H1 (cell line): ENCODE measurements at regions not wholly inside any gene's neighbourhood (a gene's known extent, or its start where the extent isn't known, plus 50 kb on each side); places are given as distances from the start of the nearest gene placed in this dataset.

ENCODE experiments used
- CTCF ChIA-PET: fragments of 300-600 bp; sonication (Branson Sonifier 250); formaldehyde crosslinking; loops from one replicate; lab custom pipeline; 2021; ENCODE audit not compliant: partially characterized antibody; lab: Charles Lee
- POLR2A ChIA-PET: fragments of 300-600 bp; sonication (Branson Sonifier 250); formaldehyde crosslinking; loops from one replicate; lab custom pipeline; 2021; ENCODE audit warnings: inconsistent platforms; ENCODE audit not compliant: partially characterized antibody; lab: Charles Lee
- DNase-seq, 2 experiments: peaks; one replicate each; pipeline versions ENCODE4 v3.0.0 to v3.0.0-alpha.2; 2010 to 2022; ENCODE audit warnings: low spot score in 2 of 2, low read depth in 1 of 2, mixed read lengths in 1 of 2
- FAIRE-seq: peaks from 2 replicates; lab custom pipeline; 2011; peaks lifted over from hg19 to GRCh38; lab: Jason Lieb, UNC
- H2AFZ ChIP-seq: 2 replicates; pipeline ENCODE4 v1.8.1; 2012; ENCODE audit warnings: low read length, inconsistent platforms
- H2AK5ac ChIP-seq: 2 replicates; pipeline ENCODE4 v1.6.1; 2013; ENCODE audit warnings: low read depth, low read length
- H2BK120ac ChIP-seq: replicated peaks from 2 replicates; pipeline ENCODE3; 2013; ENCODE audit warnings: low read depth, low read length, inconsistent platforms
- H2BK12ac ChIP-seq: 2 replicates; pipeline ENCODE4 v1.6.1; 2013; ENCODE audit warnings: low read depth, low read length
- H2BK15ac ChIP-seq: 2 replicates; pipeline ENCODE4 v1.6.1; 2013; ENCODE audit warnings: low read length
- H2BK20ac ChIP-seq: 2 replicates; pipeline ENCODE4 v1.6.1; 2013; ENCODE audit warnings: low read length
- H2BK5ac ChIP-seq: 2 replicates; pipeline ENCODE4 v1.6.1; 2013; ENCODE audit warnings: low read depth, low read length
- H3K14ac ChIP-seq: 2 replicates; pipeline ENCODE4 v1.6.1; 2013; ENCODE audit warnings: inconsistent platforms; ENCODE audit not compliant: insufficient read length
- H3K18ac ChIP-seq: 2 replicates; pipeline ENCODE4 v1.6.1; 2013; ENCODE audit warnings: low read length; ENCODE audit errors: extremely low read depth
- H3K23ac ChIP-seq: 2 replicates; pipeline ENCODE4 v1.6.1; 2013; ENCODE audit warnings: inconsistent platforms; ENCODE audit not compliant: insufficient read length
- H3K23me2 ChIP-seq: 2 replicates; pipeline ENCODE4 v1.6.1; 2013; ENCODE audit warnings: low read depth, low read length
- H3K27ac ChIP-seq: 2 replicates; pipeline ENCODE4 v1.6.1; 2011; ENCODE audit warnings: low read depth, low read length, inconsistent platforms
- H3K27me3 ChIP-seq, 4 experiments: replicated peaks in 1 of 4; 1 replicate in 1 of 4; 2 replicates in 3 of 4; pipeline versions ENCODE4 v1.6.1 to v1.8.1; 2011 to 2013; ENCODE audit warnings: low read length in 3 of 4, mild to moderate bottlenecking in 3 of 4, inconsistent platforms in 2 of 4, mixed read lengths in 2 of 4, moderate library complexity in 1 of 4; ENCODE audit not compliant: control insufficient read depth in 3 of 4, insufficient read depth in 3 of 4; ENCODE audit errors: extremely low read depth in 1 of 4
- H3K36me3 ChIP-seq, 4 experiments: 2 replicates each; pipeline versions ENCODE4 v1.6.1 to v1.8.1; 2011 to 2013; ENCODE audit warnings: mild to moderate bottlenecking in 4 of 4, low read length in 3 of 4, moderate library complexity in 2 of 4, control low read depth in 1 of 4, inconsistent platforms in 1 of 4; ENCODE audit not compliant: insufficient read depth in 4 of 4, control insufficient read depth in 2 of 4
- H3K4ac ChIP-seq: replicated peaks from 2 replicates; pipeline ENCODE3; 2013; ENCODE audit warnings: low read length, low read depth, mixed read lengths, inconsistent platforms; ENCODE audit not compliant: insufficient read length
- H3K4me1 ChIP-seq, 4 experiments: replicated peaks in 1 of 4; 1 replicate in 1 of 4; 2 replicates in 3 of 4; pipeline versions ENCODE4 v1.6.1 to v1.8.1; 2011 to 2013; ENCODE audit warnings: low read length in 3 of 4, inconsistent platforms in 2 of 4, mixed read lengths in 1 of 4; ENCODE audit not compliant: insufficient read depth in 4 of 4, control insufficient read depth in 3 of 4
- H3K4me2 ChIP-seq, 2 experiments: 2 replicates each; pipeline versions ENCODE4 v1.6.1 to v1.8.1; 2011 to 2013; ENCODE audit warnings: low read depth in 2 of 2, low read length in 2 of 2, control low read depth in 1 of 2, inconsistent platforms in 1 of 2, mild to moderate bottlenecking in 1 of 2; ENCODE audit not compliant: insufficient read depth in 1 of 2
- H3K4me3 ChIP-seq, 4 experiments: fragments of 200-600, 300-600 bp in 1 of 4; sonication (generic), shearing (Covaris generic), sonication (Bioruptor Twin) in 1 of 4; 2 replicates each; pipeline versions ENCODE4 v1.5.1 to v1.8.1; 2011 to 2016; ENCODE audit warnings: low read length in 4 of 4, low read depth in 3 of 4, control low read depth in 2 of 4, inconsistent platforms in 2 of 4, mild to moderate bottlenecking in 2 of 4, mixed read lengths in 1 of 4, moderate library complexity in 1 of 4; ENCODE audit not compliant: insufficient read depth in 2 of 4; ENCODE audit errors: extremely low read depth in 1 of 4
- H3K56ac ChIP-seq: replicated peaks from 2 replicates; pipeline ENCODE3; 2013; ENCODE audit warnings: low read depth, mild to moderate bottlenecking, mixed read lengths, low read length, inconsistent platforms; ENCODE audit not compliant: insufficient read length
- H3K79me1 ChIP-seq: 2 replicates; pipeline ENCODE4 v1.6.1; 2013; ENCODE audit warnings: low read depth, low read length, control low read depth
- H3K79me2 ChIP-seq, 2 experiments: 2 replicates each; pipeline versions ENCODE4 v1.6.1 to v1.8.1; 2012 to 2013; ENCODE audit warnings: low read length in 2 of 2, mild to moderate bottlenecking in 2 of 2, inconsistent platforms in 1 of 2; ENCODE audit not compliant: insufficient read depth in 2 of 2, control insufficient read depth in 1 of 2
- H3K9ac ChIP-seq, 4 experiments: replicated peaks in 1 of 4; 1 replicate in 1 of 4; 2 replicates in 3 of 4; pipeline versions ENCODE4 v1.6.1 to v1.8.1; 2011 to 2013; ENCODE audit warnings: low read depth in 3 of 4, low read length in 3 of 4, control low read depth in 2 of 4, mild to moderate bottlenecking in 2 of 4, moderate library complexity in 2 of 4, inconsistent platforms in 1 of 4; ENCODE audit errors: extremely low read depth in 1 of 4
- H3K9me3 ChIP-seq, 2 experiments: 2 replicates each; pipeline versions ENCODE4 v1.6.1 to v1.8.1; 2012 to 2013; ENCODE audit warnings: mild to moderate bottlenecking in 2 of 2, moderate library complexity in 2 of 2, control low read depth in 1 of 2, inconsistent platforms in 1 of 2, low read depth in 1 of 2, low read length in 1 of 2, mixed read lengths in 1 of 2; ENCODE audit not compliant: insufficient read depth in 2 of 2
- H4K20me1 ChIP-seq, 2 experiments: replicated peaks in 1 of 2; 2 replicates each; pipeline versions ENCODE3 to v1.8.1; 2011 to 2013; ENCODE audit warnings: inconsistent platforms in 2 of 2, low read length in 2 of 2, mild to moderate bottlenecking in 1 of 2; ENCODE audit not compliant: insufficient read depth in 2 of 2, control insufficient read depth in 1 of 2
- H4K5ac ChIP-seq: 2 replicates; pipeline ENCODE4 v1.6.1; 2013; ENCODE audit warnings: low read length, low read depth, mixed read lengths, inconsistent platforms; ENCODE audit not compliant: insufficient read length
- H4K8ac ChIP-seq: 2 replicates; pipeline ENCODE4 v1.8.0; 2013; ENCODE audit warnings: mild to moderate bottlenecking, moderate library complexity, low read length, inconsistent platforms; ENCODE audit not compliant: insufficient read depth; ENCODE audit errors: extremely low read depth
- H4K91ac ChIP-seq: replicated peaks from 2 replicates; pipeline ENCODE3; 2013; ENCODE audit warnings: low read length, mixed read lengths, inconsistent platforms; ENCODE audit not compliant: insufficient read length
- BRCA1 ChIP-seq: IDR thresholded peaks from 2 replicates; pipeline ENCODE4 v1.6.1; 2012; ENCODE audit warnings: low read depth, low read length, improper control_type of control experiment
- EGR1 ChIP-seq: IDR thresholded peaks from 2 replicates; pipeline ENCODE4 v1.6.1; 2011; ENCODE audit warnings: low read depth, low read length, borderline replicate concordance
- MAFK ChIP-seq: IDR thresholded peaks from 2 replicates; pipeline ENCODE4 v1.6.1; 2012; ENCODE audit warnings: low read depth, mild to moderate bottlenecking, improper control_type of control experiment, low read length
- NRF1 ChIP-seq: IDR thresholded peaks from 2 replicates; pipeline ENCODE4 v1.6.1; 2011; ENCODE audit warnings: mild to moderate bottlenecking, low read depth, low read length, improper control_type of control experiment
- RFX5 ChIP-seq: IDR thresholded peaks from 2 replicates; pipeline ENCODE4 v1.6.1; 2011; ENCODE audit warnings: low read depth, low read length, improper control_type of control experiment, borderline replicate concordance
- SAP30 ChIP-seq: fragments of 300-600 bp; sonication (generic); IDR thresholded peaks from 2 replicates; pipeline ENCODE4 v1.7.1; 2012; ENCODE audit warnings: low read length, moderate library complexity, mild to moderate bottlenecking, inconsistent platforms; ENCODE audit not compliant: insufficient read depth, insufficient replicate concordance
- YY1 ChIP-seq: IDR thresholded peaks from 2 replicates; pipeline ENCODE4 v1.6.1; 2011; ENCODE audit warnings: low read depth, mild to moderate bottlenecking, low read length
- WGBS, 2 experiments: shearing (Covaris generic) in 1 of 2; methylation state at CpG; one replicate each; pipeline versions ENCODE4 v1.1.6 to v1.1.7; 2013 to 2015; ENCODE audit warnings: low lambda C conversion rate in 2 of 2, mixed read lengths in 2 of 2, inconsistent platforms in 1 of 2, low coverage in 1 of 2, missing lambda C conversion rate in 1 of 2; ENCODE audit not compliant: insufficient replicate concordance in 2 of 2, insufficient coverage in 1 of 2, insufficient read length in 1 of 2; ENCODE audit errors: extremely low coverage in 1 of 2, missing lambda C conversion rate in 1 of 2; 5-methylcytosine and 5-hydroxymethylcytosine counted together
- TF ChIP-seq, protein P1 (sequence below): IDR thresholded peaks from 2 replicates; pipeline ENCODE4 v1.6.1; 2012; ENCODE audit warnings: inconsistent platforms

DNA sequence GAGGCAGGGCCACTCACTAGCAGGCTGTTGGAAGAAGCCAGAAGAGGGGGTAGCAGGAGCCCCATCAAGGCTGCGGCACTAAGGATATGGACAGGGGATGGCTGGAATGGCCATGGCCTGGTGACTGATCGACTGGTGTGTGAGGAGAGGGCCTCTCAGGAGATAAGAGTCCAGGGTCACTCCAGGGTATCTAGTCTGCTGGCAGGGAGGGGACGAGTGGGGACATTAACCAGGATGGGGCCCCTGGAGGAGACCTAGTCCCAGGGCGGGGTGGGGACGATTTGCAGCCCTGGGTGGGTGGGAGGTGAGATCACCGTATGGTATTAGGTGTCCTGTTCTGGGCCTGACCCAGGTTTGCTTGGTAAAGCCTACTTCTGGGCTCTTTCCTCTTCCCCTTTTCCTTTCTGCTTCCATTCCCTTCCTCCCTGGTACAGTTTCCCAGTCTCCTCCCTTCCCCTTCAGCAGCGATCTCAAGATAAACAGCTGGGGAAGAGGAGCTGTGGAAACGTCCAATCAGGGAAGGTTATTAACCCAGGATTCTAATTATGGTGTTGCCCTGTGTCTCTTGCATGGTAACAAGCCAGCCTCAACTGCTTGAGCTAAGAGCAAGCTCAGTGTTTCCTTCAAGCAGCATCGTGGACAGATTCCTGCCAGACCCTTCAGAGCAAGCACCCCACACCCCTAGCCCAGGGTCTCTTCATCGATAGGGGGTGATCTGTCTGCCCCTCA, 233.2 kb downstream of the RPS24 start:
- ChIA-PET POLR2A (interaction anchor here (1.2 kb wide), 1 partner anchor 224 kb away, joined by 3 read pairs; no protein-coding TSS in a partner anchor), CTCF (interaction anchor here (1.3 to 10.6 kb wide), 2 partner anchors 14 to 38 kb away, joined by 4 to 94 read pairs; no protein-coding TSS in a partner anchor)
- no peak overlapping the region for H3K27ac ChIP-seq
- H2AK5ac ChIP-seq, result no peak overlapping the region
- H3K14ac ChIP-seq, result no peak overlapping the region
- no peak overlapping the region for H2BK15ac ChIP-seq
- no peaks in the 10 kb centered on the region for H3K4me1 ChIP-seq
- H3K27me3 ChIP-seq, result no peaks in the 10 kb centered on the region
- H4K8ac ChIP-seq, result no peak overlapping the region
- H3K79me2 ChIP-seq, result no peaks in the 10 kb centered on the region
- H3K9me3 ChIP-seq, result no peaks in the 10 kb centered on the region
- H3K4me2 ChIP-seq, result no peak overlapping the region
- H4K5ac ChIP-seq, result no peak overlapping the region
- no peak overlapping the region for H3K4me3 ChIP-seq
- no peak overlapping the region for H3K56ac ChIP-seq
- no peaks in the 10 kb centered on the region for H4K20me1 ChIP-seq
- WGBS, 2 experiments, result 81% methylated on average over 8 of the region's 10 CpGs; no CpG with 5 or more reads in 1 of the 2 experiments
- no peak for DNase-seq
- H4K91ac ChIP-seq, result no peak overlapping the region
- H2BK120ac ChIP-seq, result no peak overlapping the region
- FAIRE-seq, result no peak
- no peak overlapping the region for H2BK12ac ChIP-seq
- H3K36me3 ChIP-seq, result no peaks in the 10 kb centered on the region
- no peaks in the 10 kb centered on the region for H3K23me2 ChIP-seq
- no peak overlapping the region for H3K4ac ChIP-seq
- H2AFZ ChIP-seq, result no peak overlapping the region
- H2BK20ac ChIP-seq, result no peak overlapping the region
- no peak overlapping the region for H3K18ac ChIP-seq
- no peak overlapping the region for H3K23ac ChIP-seq
- H3K9ac ChIP-seq, result no peak overlapping the region
- no peak for TF ChIP-seq MAFK
- TF ChIP-seq NRF1, result no peak
- TF ChIP-seq SAP30, result no peak
- no peak for TF ChIP-seq EGR1
- no peak for TF ChIP-seq YY1
- no peak for TF ChIP-seq RFX5
- TF ChIP-seq, protein P1, sequence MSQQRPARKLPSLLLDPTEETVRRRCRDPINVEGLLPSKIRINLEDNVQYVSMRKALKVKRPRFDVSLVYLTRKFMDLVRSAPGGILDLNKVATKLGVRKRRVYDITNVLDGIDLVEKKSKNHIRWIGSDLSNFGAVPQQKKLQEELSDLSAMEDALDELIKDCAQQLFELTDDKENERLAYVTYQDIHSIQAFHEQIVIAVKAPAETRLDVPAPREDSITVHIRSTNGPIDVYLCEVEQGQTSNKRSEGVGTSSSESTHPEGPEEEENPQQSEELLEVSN, result no peak
- no peak for TF ChIP-seq BRCA1
- H2BK5ac ChIP-seq, result no peak overlapping the region
- no peaks in the 10 kb centered on the region for H3K79me1 ChIP-seq
